ENCODE measurements at regions not wholly inside any gene's neighbourhood (a gene's known extent, or its start where the extent isn't known, plus 50 kb on each side); places are given as distances from the start of the nearest gene placed in this dataset.

- peak overlapping the region; percentile 84 for H3K4me3 ChIP-seq (ENCODE audit: low read depth, low read length)
- peak; percentile 95 for DNase-seq (ENCODE audit: low read depth)
- no peak for TF ChIP-seq CTCF (IDR thresholded peaks at IDR 0.05; ENCODE audit: insufficient read depth, low read depth, low read length, missing control alignments)
Measured at GRCh38 chr6:27688014-27688586, 215.2 kb upstream of the ZNF184 start.

- H3K4me3 ChIP-seq (ENCODE audit: low read depth, low read length): peak overlapping the region; percentile 84
- TF ChIP-seq CTCF (IDR thresholded peaks at IDR 0.05; ENCODE audit: insufficient read depth, low read depth, low read length, missing control alignments): peak; percentile 82
- peak; percentile 95 for DNase-seq (ENCODE audit: low read depth)
Measured at GRCh38 chr6:27687154-27688013, 214.5 kb upstream of the ZNF184 start.

GRCh38 chr6:27685279-27685678 is 212.4 kb upstream of the ZNF184 start:
- TF ChIP-seq CTCF (IDR thresholded peaks at IDR 0.05; ENCODE audit: insufficient read depth, low read depth, low read length, missing control alignments): no peak

GRCh38 chr6:27684264-27685211 is 211.6 kb upstream of the ZNF184 start:
- no peak overlapping the region for H3K4me3 ChIP-seq (ENCODE audit: low read depth, low read length)
- TF ChIP-seq CTCF (IDR thresholded peaks at IDR 0.05; ENCODE audit: insufficient read depth, low read depth, low read length, missing control alignments): no peak
- DNase-seq (ENCODE audit: low read depth): peak; percentile 88

More at GRCh38 chr6:27685279-27685678, 212.4 kb upstream of the ZNF184 start:
- DNase-seq (ENCODE audit: low read depth): no peak
- no peak overlapping the region for H3K4me3 ChIP-seq (ENCODE audit: low read depth, low read length)

GRCh38 chr6:27679964-27680694 is 207.2 kb upstream of the ZNF184 start:
- no peak for TF ChIP-seq CTCF (IDR thresholded peaks at IDR 0.05; ENCODE audit: insufficient read depth, low read depth, low read length, missing control alignments)
- DNase-seq (ENCODE audit: low read depth): peak; percentile 56
- H3K4me3 ChIP-seq (ENCODE audit: low read depth, low read length): peak overlapping the region; percentile 9; the same call in 1 of the 2 replicates
